Inferior parietal cortex (tissue), 1 donor: ENCODE measurements at regions not wholly inside any gene's neighbourhood (a gene's known extent, or its start where the extent isn't known, plus 50 kb on each side); places are given as distances from the start of the nearest gene placed in this dataset.
"Not testable (repeated sequence)": the region's sequence is repeated elsewhere in the genome, so short reads cannot be mapped to it uniquely, and the experiment has no call there.

Experiments
- DNase-seq: peaks from one replicate; pipeline ENCODE4 v3.0.0-alpha.2; 2016; ENCODE audit errors: extremely low spot score

GRCh38 chr3:156048483-156048882 is 71.9 kb upstream of the KCNAB1 start:
- DNase-seq = not testable (repeated sequence)

- DNase-seq = no peak
Measured at GRCh38 chr3:156050918-156051317, 69.5 kb upstream of the KCNAB1 start.

GRCh38 chr3:156051651-156052050 is 68.7 kb upstream of the KCNAB1 start:
- no peak for DNase-seq

GRCh38 chr3:156052115-156052514 is 68.3 kb upstream of the KCNAB1 start:
- DNase-seq = no peak

- DNase-seq = no peak
Measured at GRCh38 chr3:156059950-156060501, 60.4 kb upstream of the KCNAB1 start.

- DNase-seq = not testable (repeated sequence)
Measured at GRCh38 chr3:156068151-156068550, 52.2 kb upstream of the KCNAB1 start.

GRCh38 chr3:156070028-156070427 is 50.4 kb upstream of the KCNAB1 start:
- no peak for DNase-seq
